GM12875 (cell line): ENCODE measurements at regions not wholly inside any gene's neighbourhood (a gene's known extent, or its start where the extent isn't known, plus 50 kb on each side); places are given as distances from the start of the nearest gene placed in this dataset.
"Not testable (repeated sequence)": the region's sequence is repeated elsewhere in the genome, so short reads cannot be mapped to it uniquely, and the experiment has no call there.

ENCODE experiments used
- H3K4me3 ChIP-seq: one replicate; pipeline ENCODE4 v1.5.1; 2011; ENCODE audit warnings: low read depth, low read length, control low read depth
- CTCF ChIP-seq: IDR thresholded peaks from 2 replicates; pipeline ENCODE4 v1.5.1; 2011; ENCODE audit warnings: low read depth, mild to moderate bottlenecking, control low read depth, inconsistent platforms, low read length, moderate library complexity, borderline replicate concordance; ENCODE audit not compliant: insufficient read depth

DNA sequence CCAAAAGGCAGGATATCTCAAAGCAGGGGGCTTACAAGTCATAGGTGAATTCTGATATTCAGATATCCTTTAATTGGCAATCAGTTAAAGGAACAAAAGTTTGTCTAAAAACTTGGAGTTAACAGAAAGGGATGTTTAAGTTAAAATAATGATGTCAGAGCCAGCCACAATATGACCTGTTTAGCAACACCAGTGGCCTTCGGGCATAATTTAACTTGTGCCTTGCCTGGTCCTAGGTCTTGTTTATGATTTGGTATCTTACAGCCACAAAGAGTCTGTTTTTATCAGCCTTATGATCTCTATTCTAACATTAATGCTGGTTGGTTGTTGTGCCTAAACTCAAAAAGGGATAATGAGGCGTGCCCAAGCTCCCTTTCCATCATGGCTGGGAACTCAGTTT, 252.9 kb downstream of the RNF152 start:
- no peak overlapping the region for H3K4me3 ChIP-seq
- no peak for TF ChIP-seq CTCF

- H3K4me3 ChIP-seq, result no peak overlapping the region
- no peak for TF ChIP-seq CTCF
Measured at GRCh38 chr18:61637905-61638595, 254.8 kb downstream of the RNF152 start.

DNA sequence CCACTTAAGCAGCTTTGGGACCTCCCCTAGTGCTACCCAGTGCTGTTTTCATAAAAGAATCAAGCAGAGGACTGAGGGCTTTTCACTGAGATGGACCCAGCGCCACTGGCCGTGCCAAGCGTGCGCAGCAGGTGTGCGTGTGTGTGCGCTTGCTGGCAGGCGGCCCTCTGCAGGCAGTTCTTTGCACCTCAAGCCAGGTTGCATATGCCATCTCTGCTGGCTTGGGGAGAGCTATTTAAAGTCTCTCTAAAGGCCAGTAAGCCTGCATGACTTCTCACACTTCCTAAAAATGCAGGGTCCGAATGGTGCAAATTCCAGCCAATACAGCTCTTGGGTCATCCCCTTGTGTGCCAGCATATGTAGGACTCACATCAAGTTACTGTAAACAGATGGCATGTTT, 255.5 kb downstream of the RNF152 start:
- no peak overlapping the region for H3K4me3 ChIP-seq
- TF ChIP-seq CTCF, result no peak

DNA sequence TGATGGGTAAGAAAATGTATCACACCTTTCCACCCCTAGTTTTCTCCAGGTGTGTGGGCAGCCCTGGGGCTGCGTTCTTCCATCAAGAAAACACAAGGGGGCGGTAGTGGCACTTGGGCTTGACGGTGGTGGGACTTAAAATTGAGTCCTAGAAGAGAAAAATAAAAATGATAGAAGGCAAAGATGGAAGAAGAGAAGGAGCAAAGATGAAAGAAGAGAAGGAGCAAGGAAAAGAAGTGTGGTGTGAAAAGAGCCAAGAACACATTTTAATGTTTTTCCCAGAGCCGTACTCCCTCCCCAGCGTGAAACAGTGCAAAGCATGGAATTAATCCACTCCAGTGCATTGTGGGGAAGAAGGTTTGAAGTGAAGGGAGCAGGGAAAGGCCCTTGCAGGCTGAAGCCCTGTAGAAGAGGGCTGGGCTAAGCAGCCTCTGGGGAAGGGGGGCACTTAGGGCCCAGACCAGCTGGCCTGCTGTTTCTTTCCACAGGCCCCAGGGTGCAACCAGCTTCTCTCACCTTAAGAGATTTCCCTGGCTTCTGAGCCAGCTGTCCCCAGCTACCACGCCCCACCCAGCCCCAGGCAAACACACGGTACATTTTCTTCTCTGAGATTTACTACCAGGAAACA, 256.8 kb downstream of the RNF152 start:
- peak; percentile 72; the same call in 1 of the 2 replicates for TF ChIP-seq CTCF
- H3K4me3 ChIP-seq, result no peak overlapping the region

GRCh38 chr18:61628085-61628484, 264.7 kb downstream of the RNF152 start:
- H3K4me3 ChIP-seq, result no peak overlapping the region
- no peak for TF ChIP-seq CTCF

- H3K4me3 ChIP-seq, result not testable (repeated sequence)
Measured at GRCh38 chr18:61624631-61625030, 268.2 kb downstream of the RNF152 start.

DNA sequence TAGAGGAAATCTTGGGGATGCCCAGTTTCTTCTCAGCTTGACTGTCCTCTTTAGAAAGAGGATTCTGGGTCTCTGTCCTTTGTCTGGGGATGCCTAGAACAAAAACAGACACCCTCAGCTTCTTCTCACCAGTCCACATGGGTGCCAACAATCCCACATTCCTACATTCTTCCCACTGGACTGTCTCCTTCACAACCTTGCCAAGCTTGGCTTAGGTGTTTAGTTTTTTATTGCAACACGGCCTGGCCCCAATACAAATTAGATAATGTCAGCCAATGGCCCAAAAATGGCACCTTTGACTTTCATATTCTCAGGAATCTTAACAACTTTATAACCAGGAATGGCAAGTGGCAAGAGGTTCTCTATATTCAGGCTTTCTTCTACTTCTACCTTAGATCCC, 273.0 kb downstream of the RNF152 start:
- H3K4me3 ChIP-seq, result no peak overlapping the region
- no peak for TF ChIP-seq CTCF
